HCT116 (cell line): ENCODE measurements at regions not wholly inside any gene's neighbourhood (a gene's known extent, or its start where the extent isn't known, plus 50 kb on each side); places are given as distances from the start of the nearest gene placed in this dataset.

Experiments used
- ATAC-seq: fragments of 200-7000 bp; cut with Tn5 transposase; 2 replicates; pipeline ENCODE4 v1.9.1; 2020; ENCODE audit warnings: mild to moderate bottlenecking, moderate library complexity
- BruUV-seq: library from RNA; stranded (reverse); fragments of 400-500 nt; replicated peaks from 2 replicates; lab custom pipeline; 2021; lab: Mats Ljungman, UMichigan
- CTCF ChIA-PET: fragments of 300-600 bp; sonication (Branson Sonifier 250); formaldehyde crosslinking; loops from one replicate; lab custom pipeline; 2021; ENCODE audit warnings: antibody characterized with exemption; lab: Charles Lee
- POLR2A ChIA-PET: fragments of 300-600, 350-600 bp; sonication (Branson Sonifier 250); formaldehyde crosslinking; loops from one replicate; lab custom pipeline; 2021; ENCODE audit warnings: antibody characterized with exemption; lab: Charles Lee
- RAD21 ChIA-PET, 2 experiments: fragments of 300-600 bp; sonication (Branson Sonifier 250); formaldehyde crosslinking; loops; one replicate each; lab custom pipeline; 2023; ENCODE audit warnings: low total read pairs in 2 of 2; ENCODE audit not compliant: uncharacterized antibody in 2 of 2, unreplicated experiment in 2 of 2, low non-redundant PET in 1 of 2; lab: Charles Lee
- DNase-seq: peaks from one replicate; pipeline ENCODE4 v3.0.0-alpha.2; 2010; ENCODE audit warnings: low read depth, low spot score
- H2AFZ ChIP-seq: fragments of 200-600 bp; shearing (Covaris generic), sonication (generic); 2 replicates; pipeline ENCODE4 v1.6.1; 2017; ENCODE audit warnings: low read depth, mixed run types, mixed read lengths, antibody characterized with exemption, low read length; ENCODE audit not compliant: poor library complexity, severe bottlenecking
- H3K27ac ChIP-seq: 2 replicates; pipeline ENCODE4 v1.5.1; 2012; ENCODE audit warnings: low read depth, low read length
- H3K27me3 ChIP-seq: fragments of 200-600 bp; sonication (generic); 2 replicates; pipeline ENCODE4 v1.6.1; 2016; ENCODE audit warnings: mixed run types, low read length, mixed read lengths; ENCODE audit not compliant: insufficient read depth
- H3K36me3 ChIP-seq, 2 experiments: fragments of 200-500 bp in 1 of 2; fragments of 200-600 bp in 1 of 2; sonication (Bioruptor generic) in 1 of 2; sonication (generic) in 1 of 2; 2 replicates each; pipeline versions ENCODE4 v1.5.1 to v1.6.1; 2014 to 2016; ENCODE audit warnings: low read length in 2 of 2, inconsistent platforms in 1 of 2, mixed read lengths in 1 of 2, mixed run types in 1 of 2; ENCODE audit not compliant: insufficient read depth in 2 of 2, control insufficient read depth in 1 of 2
- H3K4me1 ChIP-seq, 2 experiments: fragments of 200-600 bp in 1 of 2; sonication (generic) in 1 of 2; 2 replicates each; pipeline versions ENCODE4 v1.5.1 to v1.6.1; 2012 to 2017; ENCODE audit warnings: low read length in 2 of 2, inconsistent platforms in 1 of 2, mild to moderate bottlenecking in 1 of 2, mixed read lengths in 1 of 2, mixed run types in 1 of 2, moderate library complexity in 1 of 2; ENCODE audit not compliant: insufficient read depth in 2 of 2, control insufficient read depth in 1 of 2
- H3K4me2 ChIP-seq: fragments of 200-600 bp; sonication (generic); 2 replicates; pipeline ENCODE4 v1.6.1; 2017; ENCODE audit warnings: mixed run types, low read length, mixed read lengths
- H3K4me3 ChIP-seq, 2 experiments: fragments of 200-600 bp in 1 of 2; sonication (generic) in 1 of 2; replicated peaks in 1 of 2; 2 replicates each; pipeline ENCODE4 v1.5.1; 2011 to 2016; ENCODE audit warnings: low read length in 2 of 2, control low read depth in 1 of 2, low read depth in 1 of 2, mild to moderate bottlenecking in 1 of 2, mixed read lengths in 1 of 2, mixed run types in 1 of 2
- H3K79me2 ChIP-seq: fragments of 200-600 bp; sonication (generic); 2 replicates; pipeline ENCODE4 v1.6.1; 2017; ENCODE audit warnings: mild to moderate bottlenecking, mixed run types, low read length, moderate library complexity, mixed read lengths; ENCODE audit not compliant: insufficient read depth
- H3K9ac ChIP-seq: fragments of 200-600 bp; sonication (generic); 2 replicates; pipeline ENCODE4 v1.6.1; 2016; ENCODE audit warnings: low read length, mixed read lengths
- H3K9me2 ChIP-seq: fragments of 200-600 bp; sonication (generic), shearing (Covaris generic); 2 replicates; pipeline ENCODE4 v1.6.1; 2017; ENCODE audit warnings: mixed run types, mild to moderate bottlenecking, moderate library complexity; ENCODE audit not compliant: insufficient read depth
- H3K9me3 ChIP-seq, 2 experiments: fragments of 200-500 bp in 1 of 2; fragments of 200-600 bp in 1 of 2; sonication (Bioruptor generic) in 1 of 2; sonication (generic) in 1 of 2; 2 replicates each; pipeline ENCODE4 v1.6.1; 2014 to 2017; ENCODE audit warnings: low read length in 2 of 2, mixed read lengths in 2 of 2, inconsistent platforms in 1 of 2, low read depth in 1 of 2, mild to moderate bottlenecking in 1 of 2, mixed run types in 1 of 2, moderate library complexity in 1 of 2; ENCODE audit not compliant: control insufficient read depth in 1 of 2, insufficient read depth in 1 of 2
- H4K20me1 ChIP-seq: fragments of 200-600 bp; sonication (generic), shearing (Covaris generic); 2 replicates; pipeline ENCODE4 v1.6.1; 2017; ENCODE audit warnings: mixed run types, mild to moderate bottlenecking, moderate library complexity; ENCODE audit not compliant: insufficient read depth
- CBX3 ChIP-seq: IDR thresholded peaks from 2 replicates; pipeline ENCODE4 v1.6.1; 2012; ENCODE audit warnings: low read depth
- CEBPB ChIP-seq: IDR thresholded peaks from 2 replicates; pipeline ENCODE4 v1.6.1; 2012; ENCODE audit warnings: low read depth
- EGR1 ChIP-seq: IDR thresholded peaks from 2 replicates; pipeline ENCODE4 v1.6.1; 2012; ENCODE audit warnings: low read depth
- ELF1 ChIP-seq: IDR thresholded peaks from 2 replicates; pipeline ENCODE4 v1.6.1; 2012; ENCODE audit warnings: low read depth, borderline replicate concordance
- EZH2 ChIP-seq: fragments of 200-600 bp; sonication (generic); IDR thresholded peaks from 2 replicates; pipeline ENCODE4 v1.6.1; 2017; ENCODE audit warnings: antibody characterized with exemption, mixed run types
- EZH2phosphoT487 ChIP-seq: fragments of 200-600 bp; IDR thresholded peaks from 2 replicates; pipeline ENCODE4 v1.6.1; 2018; ENCODE audit warnings: antibody characterized with exemption, borderline replicate concordance
- FOSL1 ChIP-seq: IDR thresholded peaks from 2 replicates; pipeline ENCODE4 v1.6.1; 2012; ENCODE audit warnings: low read depth
- JUND ChIP-seq: IDR thresholded peaks from 2 replicates; pipeline ENCODE4 v1.6.1; 2012
- POLR2A ChIP-seq: IDR thresholded peaks from 2 replicates; pipeline ENCODE4 v1.7.0; 2011; ENCODE audit warnings: borderline replicate concordance; ENCODE audit not compliant: insufficient read depth, insufficient read length; ENCODE audit errors: extremely low read depth
- POLR2AphosphoS5 ChIP-seq: IDR thresholded peaks from 2 replicates; pipeline ENCODE4 v1.6.1; 2011; ENCODE audit warnings: mild to moderate bottlenecking, low read depth, low read length, moderate library complexity
- SIN3A ChIP-seq: IDR thresholded peaks from 2 replicates; pipeline ENCODE4 v1.6.1; 2012; ENCODE audit warnings: low read depth
- SP1 ChIP-seq: IDR thresholded peaks from 2 replicates; pipeline ENCODE4 v1.6.1; 2012; ENCODE audit warnings: low read depth
- SRF ChIP-seq: IDR thresholded peaks from 2 replicates; pipeline ENCODE4 v1.6.1; 2012; ENCODE audit warnings: low read depth
- YY1 ChIP-seq: IDR thresholded peaks from 2 replicates; pipeline ENCODE4 v1.6.1; 2011; ENCODE audit warnings: low read length, low read depth, moderate library complexity, mild to moderate bottlenecking; ENCODE audit not compliant: insufficient replicate concordance; ENCODE audit errors: extremely low read depth
- ZNF274 ChIP-seq: fragments of 200-500 bp; sonication (Bioruptor generic); IDR thresholded peaks from 2 replicates; pipeline ENCODE4 v1.6.1; 2014; ENCODE audit warnings: mild to moderate bottlenecking, low read depth, low read length, inconsistent platforms
- intact Hi-C: fragments of 100-400 bp; cut with micrococcal nuclease; formaldehyde crosslinking; loops from 2 replicates; pipeline ENCODE4 v1.10.0; 2022
- TF ChIP-seq, protein P1 (sequence below): IDR thresholded peaks from 2 replicates; pipeline ENCODE4 v1.6.1; 2012; ENCODE audit warnings: low read depth
- TF ChIP-seq, protein P2 (sequence below): IDR thresholded peaks from 2 replicates; pipeline ENCODE4 v1.6.1; 2012
- TF ChIP-seq, protein P3 (sequence below): IDR thresholded peaks from 2 replicates; pipeline ENCODE4 v1.6.1; 2011; ENCODE audit warnings: mild to moderate bottlenecking, low read length, moderate library complexity; ENCODE audit not compliant: insufficient replicate concordance; ENCODE audit errors: extremely low read depth
- TF ChIP-seq, protein P4 (sequence below), 3 experiments: fragments of 200-600 bp in 1 of 3; sonication (generic) in 1 of 3; IDR thresholded peaks in 2 of 3; conservative IDR thresholded peaks in 1 of 3; 2 replicates each; pipeline ENCODE4 v1.5.1; 2012 to 2017; ENCODE audit warnings: low read depth in 2 of 3, low read length in 2 of 3, antibody characterized with exemption in 1 of 3, borderline replicate concordance in 1 of 3, control low read depth in 1 of 3, mild to moderate bottlenecking in 1 of 3, mixed read lengths in 1 of 3, mixed run types in 1 of 3, moderate library complexity in 1 of 3; ENCODE audit not compliant: insufficient read depth in 1 of 3

DNA sequence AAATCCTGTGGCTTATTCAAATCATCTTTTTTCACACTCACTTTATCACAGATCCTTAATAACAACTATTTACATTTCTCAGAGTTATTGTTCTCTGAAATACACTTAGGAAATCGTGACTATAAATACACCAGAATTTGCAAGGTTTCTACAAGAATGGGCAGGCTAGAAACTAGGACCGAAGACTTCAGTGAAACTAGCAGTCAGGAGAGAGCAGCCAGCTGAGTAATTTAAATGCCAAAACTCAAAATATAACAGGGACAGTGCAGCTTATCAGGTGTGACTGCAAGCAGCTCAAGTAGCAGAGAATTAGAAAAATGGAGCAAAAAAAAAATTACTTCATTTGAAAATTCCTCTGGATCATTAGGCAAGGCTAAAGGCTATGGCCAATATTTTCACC, 719.3 kb upstream of the ZNF608 start:
- no peaks in the 10 kb centered on the region for H3K79me2 ChIP-seq
- H3K9ac ChIP-seq = no peak overlapping the region
- H3K9me3 ChIP-seq = no peaks in the 10 kb centered on the region
- no peak for ATAC-seq
- intact Hi-C loops = no loop called here
- DNase-seq = no peak
- no peaks in the 10 kb centered on the region for H3K4me1 ChIP-seq
- H3K36me3 ChIP-seq = no peaks in the 10 kb centered on the region
- ChIA-PET CTCF (no interaction called here), RAD21 (no interaction called here), POLR2A (no interaction called here)
- H3K27me3 ChIP-seq = no peaks in the 10 kb centered on the region
- no TSS peak for BruUV-seq
- TF ChIP-seq POLR2AphosphoS5 (no peak), EZH2phosphoT487 (no peak), CBX3 (no peak), EGR1 (no peak), EZH2 (no peak), SRF (no peak), ZNF274 (no peak), SIN3A (no peak), POLR2A (no peak), SP1 (no peak), FOSL1 (no peak), ELF1 (no peak), JUND (no peak), YY1 (no peak), CEBPB (no peak)
- TF ChIP-seq, protein P1, sequence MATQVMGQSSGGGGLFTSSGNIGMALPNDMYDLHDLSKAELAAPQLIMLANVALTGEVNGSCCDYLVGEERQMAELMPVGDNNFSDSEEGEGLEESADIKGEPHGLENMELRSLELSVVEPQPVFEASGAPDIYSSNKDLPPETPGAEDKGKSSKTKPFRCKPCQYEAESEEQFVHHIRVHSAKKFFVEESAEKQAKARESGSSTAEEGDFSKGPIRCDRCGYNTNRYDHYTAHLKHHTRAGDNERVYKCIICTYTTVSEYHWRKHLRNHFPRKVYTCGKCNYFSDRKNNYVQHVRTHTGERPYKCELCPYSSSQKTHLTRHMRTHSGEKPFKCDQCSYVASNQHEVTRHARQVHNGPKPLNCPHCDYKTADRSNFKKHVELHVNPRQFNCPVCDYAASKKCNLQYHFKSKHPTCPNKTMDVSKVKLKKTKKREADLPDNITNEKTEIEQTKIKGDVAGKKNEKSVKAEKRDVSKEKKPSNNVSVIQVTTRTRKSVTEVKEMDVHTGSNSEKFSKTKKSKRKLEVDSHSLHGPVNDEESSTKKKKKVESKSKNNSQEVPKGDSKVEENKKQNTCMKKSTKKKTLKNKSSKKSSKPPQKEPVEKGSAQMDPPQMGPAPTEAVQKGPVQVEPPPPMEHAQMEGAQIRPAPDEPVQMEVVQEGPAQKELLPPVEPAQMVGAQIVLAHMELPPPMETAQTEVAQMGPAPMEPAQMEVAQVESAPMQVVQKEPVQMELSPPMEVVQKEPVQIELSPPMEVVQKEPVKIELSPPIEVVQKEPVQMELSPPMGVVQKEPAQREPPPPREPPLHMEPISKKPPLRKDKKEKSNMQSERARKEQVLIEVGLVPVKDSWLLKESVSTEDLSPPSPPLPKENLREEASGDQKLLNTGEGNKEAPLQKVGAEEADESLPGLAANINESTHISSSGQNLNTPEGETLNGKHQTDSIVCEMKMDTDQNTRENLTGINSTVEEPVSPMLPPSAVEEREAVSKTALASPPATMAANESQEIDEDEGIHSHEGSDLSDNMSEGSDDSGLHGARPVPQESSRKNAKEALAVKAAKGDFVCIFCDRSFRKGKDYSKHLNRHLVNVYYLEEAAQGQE = no peak
- TF ChIP-seq, protein P2, sequence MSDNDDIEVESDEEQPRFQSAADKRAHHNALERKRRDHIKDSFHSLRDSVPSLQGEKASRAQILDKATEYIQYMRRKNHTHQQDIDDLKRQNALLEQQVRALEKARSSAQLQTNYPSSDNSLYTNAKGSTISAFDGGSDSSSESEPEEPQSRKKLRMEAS = no peak
- TF ChIP-seq, protein P3, sequence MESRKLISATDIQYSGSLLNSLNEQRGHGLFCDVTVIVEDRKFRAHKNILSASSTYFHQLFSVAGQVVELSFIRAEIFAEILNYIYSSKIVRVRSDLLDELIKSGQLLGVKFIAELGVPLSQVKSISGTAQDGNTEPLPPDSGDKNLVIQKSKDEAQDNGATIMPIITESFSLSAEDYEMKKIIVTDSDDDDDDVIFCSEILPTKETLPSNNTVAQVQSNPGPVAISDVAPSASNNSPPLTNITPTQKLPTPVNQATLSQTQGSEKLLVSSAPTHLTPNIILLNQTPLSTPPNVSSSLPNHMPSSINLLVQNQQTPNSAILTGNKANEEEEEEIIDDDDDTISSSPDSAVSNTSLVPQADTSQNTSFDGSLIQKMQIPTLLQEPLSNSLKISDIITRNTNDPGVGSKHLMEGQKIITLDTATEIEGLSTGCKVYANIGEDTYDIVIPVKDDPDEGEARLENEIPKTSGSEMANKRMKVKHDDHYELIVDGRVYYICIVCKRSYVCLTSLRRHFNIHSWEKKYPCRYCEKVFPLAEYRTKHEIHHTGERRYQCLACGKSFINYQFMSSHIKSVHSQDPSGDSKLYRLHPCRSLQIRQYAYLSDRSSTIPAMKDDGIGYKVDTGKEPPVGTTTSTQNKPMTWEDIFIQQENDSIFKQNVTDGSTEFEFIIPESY = no peak
- TF ChIP-seq, protein P4, sequence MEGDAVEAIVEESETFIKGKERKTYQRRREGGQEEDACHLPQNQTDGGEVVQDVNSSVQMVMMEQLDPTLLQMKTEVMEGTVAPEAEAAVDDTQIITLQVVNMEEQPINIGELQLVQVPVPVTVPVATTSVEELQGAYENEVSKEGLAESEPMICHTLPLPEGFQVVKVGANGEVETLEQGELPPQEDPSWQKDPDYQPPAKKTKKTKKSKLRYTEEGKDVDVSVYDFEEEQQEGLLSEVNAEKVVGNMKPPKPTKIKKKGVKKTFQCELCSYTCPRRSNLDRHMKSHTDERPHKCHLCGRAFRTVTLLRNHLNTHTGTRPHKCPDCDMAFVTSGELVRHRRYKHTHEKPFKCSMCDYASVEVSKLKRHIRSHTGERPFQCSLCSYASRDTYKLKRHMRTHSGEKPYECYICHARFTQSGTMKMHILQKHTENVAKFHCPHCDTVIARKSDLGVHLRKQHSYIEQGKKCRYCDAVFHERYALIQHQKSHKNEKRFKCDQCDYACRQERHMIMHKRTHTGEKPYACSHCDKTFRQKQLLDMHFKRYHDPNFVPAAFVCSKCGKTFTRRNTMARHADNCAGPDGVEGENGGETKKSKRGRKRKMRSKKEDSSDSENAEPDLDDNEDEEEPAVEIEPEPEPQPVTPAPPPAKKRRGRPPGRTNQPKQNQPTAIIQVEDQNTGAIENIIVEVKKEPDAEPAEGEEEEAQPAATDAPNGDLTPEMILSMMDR (IDR thresholded peaks at IDR 0.05 in 2 of 3, conservative IDR thresholded peaks at IDR 0.05 in 1 of 3; ENCODE audit: borderline replicate concordance in 1 of 3, insufficient read depth in 1 of 3, low read depth in 2 of 3, low read length in 2 of 3) = no peak
- H4K20me1 ChIP-seq = no peaks in the 10 kb centered on the region
- H2AFZ ChIP-seq = no peak overlapping the region
- H3K27ac ChIP-seq = no peak overlapping the region
- H3K9me2 ChIP-seq = no peaks in the 10 kb centered on the region
- no peak overlapping the region for H3K4me3 ChIP-seq
- H3K4me2 ChIP-seq = no peak overlapping the region
